ENCODE measurements at regions not wholly inside any gene's neighbourhood (a gene's known extent, or its start where the extent isn't known, plus 50 kb on each side); places are given as distances from the start of the nearest gene placed in this dataset.
"Not testable (repeated sequence)": the region's sequence is repeated elsewhere in the genome, so short reads cannot be mapped to it uniquely, and the experiment has no call there.

GRCh38 chr5:101653996-101654395 is 642.1 kb downstream of the SLCO4C1 start:
- Histone ChIP-seq H3K4me1 (ENCODE audit: low read length) (no peaks in the 10 kb centered on the region), H3K9me3 (ENCODE audit: insufficient read depth, low read length) (no peaks in the 10 kb centered on the region), H3K27ac (ENCODE audit: low read length) (no peak overlapping the region), H3K9ac (ENCODE audit: low read length) (no peak overlapping the region), H3K36me3 (replicated peaks; ENCODE audit: low read depth, low read length) (no peaks in the 10 kb centered on the region), H3K4me3 (ENCODE audit: low read length) (no peak overlapping the region), H3K79me2 (ENCODE audit: low read length) (no peaks in the 10 kb centered on the region), H3K27me3 (ENCODE audit: low read depth, low read length) (no peaks in the 10 kb centered on the region), H3K4me2 (ENCODE audit: low read length) (no peak overlapping the region), H2AFZ (ENCODE audit: low read depth, low read length) (no peak overlapping the region; the same call in 1 of the 2 replicates), H4K20me1 (ENCODE audit: insufficient read depth, low read length) (no peaks in the 10 kb centered on the region)
- TF ChIP-seq EZH2phosphoT487 (IDR thresholded peaks at IDR 0.05; ENCODE audit: low read depth) (no peak), CTCF (IDR thresholded peaks at IDR 0.05; ENCODE audit: low read depth, low read length) (no peak)

- Histone ChIP-seq H3K4me1 (ENCODE audit: low read length) (no peaks in the 10 kb centered on the region), H3K4me3 (ENCODE audit: low read length) (no peak overlapping the region), H3K36me3 (replicated peaks; ENCODE audit: low read depth, low read length) (no peaks in the 10 kb centered on the region), H3K4me2 (ENCODE audit: low read length) (no peak overlapping the region), H4K20me1 (ENCODE audit: insufficient read depth, low read length) (no peaks in the 10 kb centered on the region), H3K9ac (ENCODE audit: low read length) (no peak overlapping the region), H3K27ac (ENCODE audit: low read length) (no peak overlapping the region), H2AFZ (ENCODE audit: low read depth, low read length) (no peak overlapping the region), H3K79me2 (ENCODE audit: low read length) (no peaks in the 10 kb centered on the region), H3K9me3 (ENCODE audit: insufficient read depth, low read length) (no peaks in the 10 kb centered on the region), H3K27me3 (ENCODE audit: low read depth, low read length) (no peaks in the 10 kb centered on the region)
- TF ChIP-seq EZH2phosphoT487 (IDR thresholded peaks at IDR 0.05; ENCODE audit: low read depth) (no peak), CTCF (IDR thresholded peaks at IDR 0.05; ENCODE audit: low read depth, low read length) (no peak)
Measured at GRCh38 chr5:101647861-101648260, 648.2 kb downstream of the SLCO4C1 start.

GRCh38 chr5:101643794-101644193 is 652.3 kb downstream of the SLCO4C1 start:
- no peak overlapping the region for H3K27ac ChIP-seq (ENCODE audit: low read length)
- H3K36me3 ChIP-seq (replicated peaks; ENCODE audit: low read depth, low read length) = no peaks in the 10 kb centered on the region
- H3K4me1 ChIP-seq (ENCODE audit: low read length) = no peaks in the 10 kb centered on the region
- no peak overlapping the region for H2AFZ ChIP-seq (ENCODE audit: low read depth, low read length)
- no peak overlapping the region for H3K9ac ChIP-seq (ENCODE audit: low read length)
- H3K4me2 ChIP-seq (ENCODE audit: low read length) = no peak overlapping the region
- H3K9me3 ChIP-seq (ENCODE audit: insufficient read depth, low read length) = no peaks in the 10 kb centered on the region
- H3K79me2 ChIP-seq (ENCODE audit: low read length) = no peaks in the 10 kb centered on the region
- H4K20me1 ChIP-seq (ENCODE audit: insufficient read depth, low read length) = no peaks in the 10 kb centered on the region
- TF ChIP-seq CTCF (IDR thresholded peaks at IDR 0.05; ENCODE audit: low read depth, low read length) (no peak), EZH2phosphoT487 (IDR thresholded peaks at IDR 0.05; ENCODE audit: low read depth) (no peak)
- H3K27me3 ChIP-seq (ENCODE audit: low read depth, low read length) = no peaks in the 10 kb centered on the region
- H3K4me3 ChIP-seq (ENCODE audit: low read length) = no peak overlapping the region

- no peak for TF ChIP-seq CTCF (IDR thresholded peaks at IDR 0.05; ENCODE audit: low read depth, low read length)
- TF ChIP-seq EZH2phosphoT487 (IDR thresholded peaks at IDR 0.05; ENCODE audit: low read depth) = no peak
- Histone ChIP-seq H3K4me3 (ENCODE audit: low read length) (no peak overlapping the region), H3K79me2 (ENCODE audit: low read length) (no peaks in the 10 kb centered on the region), H3K36me3 (replicated peaks; ENCODE audit: low read depth, low read length) (no peaks in the 10 kb centered on the region), H3K27me3 (ENCODE audit: low read depth, low read length) (no peaks in the 10 kb centered on the region), H4K20me1 (ENCODE audit: insufficient read depth, low read length) (no peaks in the 10 kb centered on the region), H3K9me3 (ENCODE audit: insufficient read depth, low read length) (peaks cover 5% of the 10 kb centered on the region; the same call in 1 of the 2 replicates), H3K4me2 (ENCODE audit: low read length) (no peak overlapping the region), H2AFZ (ENCODE audit: low read depth, low read length) (no peak overlapping the region), H3K27ac (ENCODE audit: low read length) (no peak overlapping the region), H3K9ac (ENCODE audit: low read length) (no peak overlapping the region), H3K4me1 (ENCODE audit: low read length) (no peaks in the 10 kb centered on the region)
Measured at GRCh38 chr5:101637599-101637998, 658.5 kb downstream of the SLCO4C1 start.

GRCh38 chr5:101627770-101628169 is 668.3 kb downstream of the SLCO4C1 start:
- not testable (repeated sequence) for H3K4me1 ChIP-seq (ENCODE audit: low read length); H2AFZ ChIP-seq (ENCODE audit: low read depth, low read length); H3K9me3 ChIP-seq (ENCODE audit: insufficient read depth, low read length); H4K20me1 ChIP-seq (ENCODE audit: insufficient read depth, low read length); H3K79me2 ChIP-seq (ENCODE audit: low read length); H3K36me3 ChIP-seq (replicated peaks; ENCODE audit: low read depth, low read length); H3K27ac ChIP-seq (ENCODE audit: low read length); H3K4me3 ChIP-seq (ENCODE audit: low read length); H3K9ac ChIP-seq (ENCODE audit: low read length); H3K4me2 ChIP-seq (ENCODE audit: low read length); H3K27me3 ChIP-seq (ENCODE audit: low read depth, low read length)

Measured in OCI-LY3 (cell line).